HG02970 (cell line): ENCODE measurements at regions not wholly inside any gene's neighbourhood (a gene's known extent, or its start where the extent isn't known, plus 50 kb on each side); places are given as distances from the start of the nearest gene placed in this dataset.

ENCODE experiments used
- ATAC-seq: cut with Tn5 transposase; IDR thresholded peaks from one replicate; pipeline ENCODE4 v1.9.1; 2021; ENCODE audit warnings: mild to moderate bottlenecking, moderate library complexity, moderate number of reproducible peaks; ENCODE audit not compliant: unreplicated experiment, low FRiP score

DNA sequence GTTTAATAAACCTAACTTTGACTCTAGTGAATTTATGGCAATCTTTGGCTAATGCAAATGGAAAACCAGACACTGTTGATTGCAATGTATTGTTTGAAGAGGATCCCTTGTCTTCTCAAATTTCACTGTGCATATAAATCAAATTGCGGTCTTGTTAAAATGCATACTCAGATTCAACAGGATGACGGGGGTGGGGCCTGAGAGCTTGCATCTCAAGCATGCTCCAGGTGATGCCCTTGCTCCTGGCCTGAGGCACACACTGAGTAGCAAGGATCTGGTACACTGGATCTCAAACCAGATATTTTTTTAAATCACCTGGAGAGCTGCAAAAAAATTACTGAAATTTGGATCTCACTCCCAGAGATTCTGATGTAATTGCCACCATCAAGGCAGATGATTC lies 463.7 kb downstream of the DNAH5 start:
- no peak for ATAC-seq

DNA sequence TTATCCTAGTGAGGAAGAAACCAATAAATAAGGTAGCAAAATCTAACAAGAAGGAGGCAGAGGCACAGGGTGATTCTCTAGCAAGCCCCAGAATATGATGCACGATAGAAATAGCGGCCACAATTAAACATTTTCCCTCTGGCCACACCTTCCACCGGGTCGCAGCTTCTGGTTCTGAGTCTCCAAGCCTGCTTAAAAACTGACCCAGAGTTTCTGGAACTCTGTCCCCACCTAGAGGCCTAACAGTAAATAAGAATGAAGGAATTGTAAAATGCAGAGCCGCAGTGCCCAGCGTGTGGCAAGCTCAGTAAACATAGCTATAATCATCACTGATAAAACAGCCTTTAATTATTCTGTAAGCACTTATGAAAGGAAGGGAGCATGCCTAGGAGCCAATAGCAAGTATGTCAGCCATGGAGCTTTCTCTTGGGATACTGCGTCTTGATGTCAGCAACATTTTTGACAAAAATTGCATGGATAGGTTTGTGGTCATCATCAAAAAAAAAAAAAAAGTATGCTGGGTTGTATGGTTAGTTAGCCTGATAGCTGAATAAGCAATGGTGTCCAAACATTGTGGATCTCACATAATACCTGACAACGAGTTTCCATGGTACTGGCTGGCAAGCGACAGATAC lies 465.5 kb downstream of the DNAH5 start:
- no peak for ATAC-seq

DNA sequence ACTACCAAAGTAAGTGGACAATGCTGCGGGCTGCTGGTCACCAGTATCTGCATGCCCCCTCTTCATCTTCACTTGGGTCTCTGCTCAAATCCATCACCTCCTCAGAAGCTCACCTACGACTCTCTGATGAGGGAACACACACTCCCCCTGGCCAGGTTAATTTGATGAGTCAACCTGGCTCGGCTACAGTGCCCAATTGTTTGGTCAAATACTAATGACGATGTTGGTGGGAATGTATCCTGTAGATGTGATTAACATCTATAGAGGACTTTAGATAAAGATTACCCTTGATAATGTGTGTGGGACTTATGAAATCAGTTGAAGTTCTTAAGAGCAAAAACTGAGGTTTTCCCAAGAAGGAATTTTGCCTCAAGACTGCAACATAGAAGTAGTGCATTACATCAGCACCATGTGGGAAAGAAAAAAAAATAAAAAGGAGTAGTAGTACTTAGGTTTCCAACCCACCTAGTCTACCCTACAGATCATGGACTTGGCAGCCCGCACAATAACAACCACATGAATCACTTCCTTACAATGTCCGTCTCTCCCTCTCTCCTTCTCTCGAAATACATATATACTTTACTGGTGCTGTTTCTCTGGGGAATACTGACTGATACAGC lies 467.3 kb downstream of the DNAH5 start:
- ATAC-seq: no peak

DNA sequence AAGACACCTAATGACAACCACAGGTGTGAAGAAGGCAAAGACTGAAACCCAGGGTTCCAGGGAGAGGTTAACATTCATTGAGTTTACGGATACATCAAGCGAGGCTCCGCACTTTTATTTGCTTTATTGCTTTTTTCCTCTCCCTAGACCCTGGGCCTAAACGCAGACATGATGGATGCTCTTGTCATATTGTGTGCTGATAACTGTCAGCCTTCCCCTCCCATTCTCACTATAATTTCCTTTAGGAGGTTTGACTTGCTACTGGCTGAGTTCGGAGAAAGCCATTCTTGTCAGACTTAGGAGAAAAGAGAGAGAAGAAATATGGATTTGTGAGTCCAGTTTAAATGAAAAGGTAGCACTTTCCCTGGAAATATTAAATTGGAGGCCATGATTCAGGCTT lies 471.6 kb downstream of the DNAH5 start:
- ATAC-seq: no peak

DNA sequence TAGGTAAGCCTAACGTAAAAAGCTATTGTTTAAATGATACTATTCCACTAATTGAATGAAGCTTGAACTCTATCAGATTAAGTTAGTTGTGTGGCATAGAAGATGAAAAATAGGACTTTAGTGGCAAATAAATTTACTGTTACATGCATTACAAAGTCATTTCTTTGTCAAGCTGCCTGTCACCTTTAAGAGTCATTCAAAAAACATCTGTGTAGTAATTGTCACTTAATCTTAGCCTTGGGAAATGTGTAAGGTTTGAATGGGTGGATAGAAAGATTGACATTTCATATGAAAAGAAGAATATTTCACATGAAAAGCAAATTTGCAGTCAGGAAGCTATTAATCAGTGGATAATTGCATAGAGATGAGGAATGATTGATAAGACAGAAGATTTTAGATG lies 473.5 kb downstream of the DNAH5 start:
- no peak for ATAC-seq

DNA sequence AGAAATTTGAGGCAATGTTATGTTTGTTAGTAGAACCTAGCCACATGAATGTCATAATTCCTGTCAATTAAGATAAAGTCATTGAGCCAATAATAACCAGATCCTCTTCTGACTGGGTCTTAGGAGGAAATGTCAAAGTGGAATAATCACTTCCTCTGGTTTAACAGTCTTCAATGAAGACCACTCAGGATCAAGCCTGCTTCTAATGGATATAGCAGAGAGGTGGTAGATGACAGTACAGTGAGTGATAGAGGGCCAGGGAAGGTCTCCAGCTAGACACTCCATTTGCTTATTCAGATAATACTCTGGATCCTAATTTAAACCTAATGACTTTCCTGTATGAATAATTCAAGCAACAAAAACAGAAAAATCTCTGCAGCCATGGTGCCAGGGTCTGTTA lies 474.2 kb downstream of the DNAH5 start:
- no peak for ATAC-seq

DNA sequence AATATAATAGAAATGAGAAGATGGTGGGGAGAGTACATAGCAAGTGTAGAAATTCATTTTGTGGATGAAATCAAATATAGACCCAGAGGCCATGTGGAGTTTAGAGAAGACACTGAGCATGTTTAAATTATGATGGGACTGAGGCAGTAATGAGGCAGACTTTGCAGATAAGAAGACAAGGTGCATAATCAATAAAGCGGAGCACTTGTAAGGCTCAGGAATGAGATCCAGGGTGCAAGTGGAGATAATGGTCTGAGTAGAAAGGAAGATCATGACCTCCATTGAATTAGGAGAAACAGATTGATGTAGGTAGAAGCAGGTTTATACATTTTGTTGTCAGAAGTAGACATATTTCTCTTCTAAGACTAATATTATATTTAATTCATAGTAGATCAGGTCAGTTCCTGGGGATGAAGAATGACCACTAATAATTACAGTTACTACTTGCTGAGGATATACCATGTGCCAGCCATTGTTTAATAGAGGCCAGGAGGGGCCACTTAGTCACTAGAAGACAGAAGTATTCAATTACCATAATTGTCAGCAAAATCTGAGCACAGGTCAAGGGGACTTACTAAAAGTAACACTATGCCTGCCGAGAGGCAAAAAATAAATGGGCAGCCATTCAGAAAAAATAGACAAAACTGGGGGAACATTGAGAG lies 479.8 kb downstream of the DNAH5 start:
- ATAC-seq: no peak

DNA sequence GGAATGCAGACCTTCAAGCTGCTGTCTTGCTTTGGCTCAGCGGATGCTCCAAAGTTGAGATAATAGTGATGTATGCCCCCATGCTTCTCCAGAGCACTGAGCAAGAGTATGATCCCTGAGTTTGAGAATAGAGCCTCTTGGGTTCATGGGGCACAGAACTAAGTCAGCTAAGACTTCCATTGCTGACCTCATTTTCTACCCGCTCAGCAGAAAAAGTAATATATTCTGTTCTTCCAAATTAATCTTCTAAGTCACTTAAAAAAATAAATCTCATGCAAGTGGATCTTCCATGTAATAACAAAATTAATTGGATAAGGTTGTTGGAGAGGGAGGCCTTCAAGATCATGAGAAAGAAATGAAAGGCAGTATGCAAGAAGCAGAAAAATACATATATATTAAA lies 483.9 kb downstream of the DNAH5 start:
- ATAC-seq: no peak

DNA sequence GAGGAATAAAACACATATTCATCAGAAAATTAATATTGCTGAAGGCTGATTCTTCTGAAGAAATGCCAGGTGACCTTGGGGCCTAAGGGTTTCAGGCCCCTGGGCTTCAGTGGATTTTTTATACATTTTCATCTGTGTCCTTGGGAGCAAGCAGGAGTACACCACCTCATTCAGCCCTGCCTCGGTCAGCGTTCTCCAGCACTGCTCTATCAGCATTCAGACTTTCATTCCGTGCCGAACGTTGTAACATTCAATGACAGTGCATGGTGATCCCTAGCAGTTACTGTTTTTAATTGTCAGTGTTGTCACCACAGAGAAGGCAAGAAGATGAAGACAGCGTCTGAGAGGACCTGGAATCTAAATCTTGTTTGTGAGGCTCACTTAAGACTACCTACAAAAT lies 490.4 kb downstream of the DNAH5 start:
- ATAC-seq: no peak

DNA sequence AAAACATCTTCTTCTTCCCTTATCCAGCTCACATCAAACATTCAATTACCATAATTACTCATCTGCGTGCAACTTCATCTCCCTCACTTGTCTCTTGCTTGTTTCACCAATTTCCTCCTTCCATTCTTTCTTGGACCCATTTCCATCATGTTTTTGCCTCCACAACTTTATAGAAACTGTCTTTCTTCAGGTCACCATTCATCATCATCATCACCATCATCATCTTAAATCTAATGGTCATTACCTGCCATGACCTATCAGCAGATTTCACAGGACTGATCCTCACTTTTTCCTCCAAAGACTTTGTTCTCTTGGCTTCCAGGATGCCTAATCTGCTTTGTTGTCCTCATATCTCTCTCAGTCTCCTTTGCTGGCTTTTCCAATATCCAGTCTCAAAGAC lies 495.6 kb downstream of the DNAH5 start:
- no peak for ATAC-seq

DNA sequence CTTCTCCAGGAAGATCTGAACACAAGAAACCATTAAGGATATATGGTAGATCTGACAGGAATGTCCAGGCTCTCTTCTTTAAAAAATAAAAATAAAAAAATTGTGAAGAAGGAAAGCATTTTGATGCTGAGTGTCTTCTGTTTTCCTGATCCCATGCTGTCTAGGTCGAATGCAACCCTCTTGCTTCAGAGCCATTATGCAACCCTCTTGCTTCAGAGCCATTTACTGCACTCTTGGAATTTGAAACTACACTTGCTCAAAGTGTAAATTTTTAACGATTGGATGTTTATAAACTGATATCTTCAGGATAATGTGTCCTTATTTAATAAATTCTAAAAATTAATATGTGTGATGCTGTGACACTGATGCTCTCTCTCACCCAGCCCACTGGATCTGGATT lies 505.1 kb downstream of the DNAH5 start:
- no peak for ATAC-seq

DNA sequence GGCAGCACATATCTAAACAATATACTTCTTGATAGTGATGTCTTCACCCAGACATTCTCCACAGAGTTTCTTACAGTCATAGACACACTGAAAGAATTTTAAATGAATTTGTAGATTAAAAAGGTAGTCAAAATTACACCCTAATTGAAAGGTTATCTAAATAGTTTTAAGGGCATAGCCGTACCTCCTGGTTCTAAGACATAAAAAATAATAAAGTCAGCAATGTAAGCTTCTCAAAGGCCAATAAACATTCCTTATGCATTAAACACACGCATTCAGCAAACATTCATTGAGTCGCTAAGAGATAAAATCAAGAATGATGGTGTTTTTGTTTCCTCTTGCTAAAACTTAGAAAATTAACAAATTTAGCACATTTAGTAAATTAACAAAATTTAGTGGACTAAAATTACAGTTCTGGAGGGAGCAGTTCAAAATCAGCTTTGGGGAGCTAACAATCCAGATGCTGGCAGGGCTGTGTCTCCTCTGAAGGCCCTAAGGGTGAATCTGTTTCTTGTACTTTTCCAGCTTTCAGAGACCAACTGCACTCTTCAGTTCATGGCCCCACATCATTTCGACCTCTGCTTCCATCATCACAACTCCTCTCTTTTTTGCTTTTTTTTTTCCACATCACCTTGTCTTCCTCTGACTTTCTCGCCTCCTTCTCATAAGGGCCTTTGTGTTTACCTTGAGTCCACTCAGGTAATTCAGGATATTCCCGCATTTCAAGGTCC lies 516.5 kb downstream of the DNAH5 start:
- ATAC-seq: no peak

DNA sequence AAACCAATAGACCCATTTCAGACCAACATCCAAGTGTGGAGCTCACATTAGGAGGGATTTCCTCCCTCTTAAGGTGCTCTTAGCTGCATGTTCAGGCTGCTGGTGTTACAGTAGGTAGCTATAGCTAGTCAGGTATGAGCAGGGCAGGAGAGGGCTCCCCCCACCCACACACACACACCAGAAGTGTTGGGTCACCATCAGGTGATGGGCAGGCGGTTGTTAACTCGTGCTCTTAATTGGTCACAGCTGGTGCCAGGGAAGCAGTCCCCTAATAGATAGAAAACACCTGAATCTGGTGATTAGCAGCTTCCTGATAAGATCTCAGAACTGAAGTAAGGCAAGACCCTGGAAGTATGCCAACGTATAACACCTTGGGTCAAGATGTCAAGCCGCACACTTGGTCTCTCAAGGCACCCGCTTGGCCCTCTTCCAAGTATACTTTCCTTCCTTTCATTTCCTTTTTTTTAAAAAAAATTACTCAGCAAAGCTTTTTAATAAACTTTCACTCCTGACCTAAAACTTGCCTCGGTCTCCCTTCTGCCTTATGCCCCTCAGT lies 532.4 kb downstream of the DNAH5 start:
- no peak for ATAC-seq

DNA sequence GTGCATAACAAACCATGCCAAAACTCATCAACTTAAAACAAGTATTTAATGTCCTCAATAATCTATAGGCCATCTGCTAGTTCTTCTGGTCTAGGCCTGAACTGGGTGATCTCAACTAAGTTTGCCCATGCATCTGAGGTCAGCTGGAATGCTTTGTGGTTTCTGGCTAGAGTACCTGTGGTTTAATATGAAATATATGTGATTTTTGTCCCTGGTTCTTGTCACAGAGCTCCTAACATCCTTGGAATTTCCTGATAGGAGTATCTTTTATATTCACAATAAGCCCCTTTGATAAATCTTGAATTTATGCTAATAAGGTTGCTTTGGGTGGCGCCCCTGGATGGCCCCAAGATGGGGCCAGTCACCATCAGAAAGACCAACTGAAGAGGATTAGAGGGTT lies 535.9 kb downstream of the DNAH5 start:
- ATAC-seq: no peak

DNA sequence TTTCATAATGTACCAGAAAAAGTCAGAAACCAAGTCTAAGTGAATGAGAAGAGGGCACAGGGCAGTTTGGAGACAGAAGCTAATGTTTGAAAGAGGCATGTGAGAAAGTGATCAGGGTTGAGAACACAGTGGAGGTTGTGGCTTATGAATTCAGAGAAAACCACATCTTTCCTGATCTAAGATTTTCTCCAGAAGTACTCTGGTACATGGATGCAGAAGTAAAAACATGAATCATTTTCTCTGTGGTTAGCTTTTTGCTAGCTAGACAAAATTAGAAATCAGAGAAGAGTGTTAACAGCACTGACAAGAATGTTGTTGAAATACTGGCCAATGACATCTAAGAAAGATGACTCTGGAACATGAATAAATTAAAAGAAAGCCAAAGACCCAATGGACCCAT lies 541.1 kb downstream of the DNAH5 start:
- ATAC-seq: no peak

DNA sequence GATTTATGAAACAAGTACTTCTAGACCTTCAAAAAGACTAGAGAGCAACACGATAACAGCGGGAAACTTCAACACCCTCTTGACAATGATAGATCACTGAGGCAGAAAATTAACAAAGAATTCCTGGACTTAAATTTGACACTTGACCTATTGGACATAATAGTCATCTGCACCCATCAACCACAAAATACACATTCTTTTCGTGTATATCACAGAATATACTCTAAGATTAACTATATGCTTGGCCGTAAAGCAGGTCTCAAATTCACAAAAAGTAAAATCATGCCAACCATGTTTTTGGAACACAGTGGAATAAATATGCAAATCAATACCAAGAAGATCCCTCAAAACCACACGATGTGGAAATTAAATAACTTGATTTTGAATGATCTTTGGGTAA lies 559.4 kb downstream of the DNAH5 start:
- ATAC-seq: no peak

DNA sequence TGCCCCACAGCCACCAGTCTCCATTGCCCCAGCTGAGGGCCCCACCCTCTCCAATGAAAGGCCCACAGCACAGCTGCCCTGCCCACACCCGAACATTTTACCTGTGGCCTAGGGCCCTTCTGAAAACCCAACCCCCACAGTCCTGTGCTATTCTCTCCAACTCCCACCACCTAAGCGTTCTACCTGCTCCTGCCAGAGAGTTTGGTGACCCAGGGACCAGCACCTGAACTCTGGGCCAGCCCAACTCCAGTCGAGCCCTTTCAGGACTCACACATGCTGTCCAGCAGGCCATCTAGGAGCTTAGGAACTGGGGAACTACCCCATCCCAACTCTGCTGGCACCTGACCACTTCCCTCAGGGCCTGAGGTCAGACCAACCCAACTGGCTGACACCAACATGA lies 562.3 kb downstream of the DNAH5 start:
- no peak for ATAC-seq

DNA sequence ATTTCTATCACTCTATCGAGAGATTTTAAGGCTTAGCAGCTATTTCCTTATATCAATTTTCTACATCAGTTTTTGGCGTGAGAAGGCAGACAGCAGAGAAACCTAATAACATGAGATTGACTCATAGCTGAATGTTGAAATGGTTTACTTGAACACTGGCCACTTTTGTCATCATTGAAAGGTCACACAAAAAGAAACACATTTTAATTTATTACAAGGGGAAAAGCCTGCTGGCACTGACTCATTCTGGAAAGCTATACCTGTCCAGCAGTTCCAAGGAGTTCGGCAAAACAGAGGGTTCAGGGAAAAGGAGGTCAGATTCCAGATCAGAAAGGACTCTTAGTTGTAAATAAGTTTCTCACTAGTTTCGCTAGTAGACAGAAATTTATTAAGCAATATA lies 566.4 kb downstream of the DNAH5 start:
- ATAC-seq: no peak

DNA sequence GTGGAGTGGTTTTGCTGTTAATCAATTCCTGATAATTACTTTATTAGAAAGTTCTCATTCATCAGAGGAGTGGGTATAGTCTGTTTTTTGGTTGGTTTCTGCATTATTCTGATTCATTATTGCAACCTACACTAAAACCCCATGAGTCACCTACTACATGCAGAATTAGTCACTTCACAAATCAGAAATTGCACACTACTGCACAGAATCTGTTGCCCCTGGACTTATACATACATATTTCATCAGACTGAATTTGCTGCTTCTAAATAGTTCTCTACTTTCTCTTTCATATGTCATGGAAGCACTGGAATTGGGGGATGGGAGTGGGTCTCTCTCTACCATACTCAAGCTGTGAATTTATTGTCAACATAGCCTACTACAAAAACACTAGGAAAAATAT lies 585.1 kb downstream of the DNAH5 start:
- ATAC-seq: no peak

DNA sequence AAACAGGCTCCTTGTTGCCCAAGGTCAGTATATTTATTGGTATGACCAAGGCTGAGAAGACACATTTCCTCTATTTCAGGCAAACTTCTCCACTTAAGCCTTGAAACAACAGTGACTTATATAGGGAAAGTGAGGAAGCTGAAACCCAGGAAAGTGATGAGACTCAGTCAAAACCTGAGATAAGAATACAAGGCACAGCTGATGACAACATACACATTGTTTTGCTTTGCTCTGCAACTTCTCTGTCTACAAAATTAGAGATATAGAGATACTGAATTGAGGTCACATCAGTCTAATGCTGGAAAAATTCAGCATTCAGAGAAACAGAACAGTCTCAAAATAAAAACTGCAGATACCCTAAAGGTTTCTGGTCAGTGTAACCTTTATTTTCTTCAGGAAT lies 586.1 kb downstream of the DNAH5 start:
- ATAC-seq: no peak

DNA sequence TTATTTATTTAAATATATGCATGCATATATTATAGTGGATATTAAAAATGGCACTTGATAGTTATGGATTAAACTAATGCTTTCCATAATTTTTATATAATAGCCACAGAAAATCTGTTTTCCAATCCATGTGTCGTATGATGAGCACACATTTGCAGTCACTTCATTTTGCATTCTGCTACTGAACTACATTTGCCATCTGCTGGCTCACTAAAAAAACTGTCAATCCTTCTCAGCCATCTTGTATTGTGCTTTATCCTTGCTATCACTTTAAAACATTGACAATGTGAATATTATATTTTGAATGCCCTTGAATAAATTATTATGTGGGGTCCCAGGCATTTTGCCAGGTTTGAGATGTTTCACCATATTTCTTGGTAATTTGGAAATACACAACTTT lies 586.6 kb downstream of the DNAH5 start:
- ATAC-seq: no peak
